ACC112 (cell line): ENCODE measurements at regions not wholly inside any gene's neighbourhood (a gene's known extent, or its start where the extent isn't known, plus 50 kb on each side); places are given as distances from the start of the nearest gene placed in this dataset.

ENCODE experiments used
- H2AFZ ChIP-seq: fragments of 200-600 bp; sonication (generic); one replicate; pipeline ENCODE4 v1.6.0; 2017; ENCODE audit warnings: antibody characterized with exemption, low read length; ENCODE audit not compliant: unreplicated experiment
- H3K27ac ChIP-seq: fragments of 200-600 bp; sonication (generic); 2 replicates; pipeline ENCODE4 v1.5.1; 2014; ENCODE audit warnings: low read depth, mild to moderate bottlenecking, antibody characterized with exemption, low read length, moderate library complexity
- H3K27me3 ChIP-seq: fragments of 200-600 bp; sonication (generic); 2 replicates; pipeline ENCODE4 v1.6.1; 2014; ENCODE audit warnings: mild to moderate bottlenecking, antibody characterized with exemption, low read length, moderate library complexity, mixed read lengths; ENCODE audit not compliant: insufficient read depth
- H3K36me3 ChIP-seq: fragments of 200-600 bp; sonication (generic); 2 replicates; pipeline ENCODE4 v1.6.1; 2016; ENCODE audit warnings: mild to moderate bottlenecking, antibody characterized with exemption, low read length, moderate library complexity, mixed read lengths; ENCODE audit not compliant: insufficient read depth
- H3K4me1 ChIP-seq: fragments of 200-600 bp; sonication (generic); one replicate; pipeline ENCODE4 v1.6.1; 2016; ENCODE audit warnings: low read length, mixed read lengths; ENCODE audit not compliant: insufficient read depth, unreplicated experiment, control insufficient read depth
- H3K4me3 ChIP-seq: fragments of 200-600 bp; sonication (generic); 2 replicates; pipeline ENCODE4 v1.5.1; 2014; ENCODE audit warnings: mild to moderate bottlenecking, low read depth, low read length
- H3K79me2 ChIP-seq: fragments of 200-600 bp; sonication (generic); one replicate; pipeline ENCODE4 v1.6.0; 2016; ENCODE audit warnings: low read length; ENCODE audit not compliant: control insufficient read depth, unreplicated experiment, insufficient read depth

DNA sequence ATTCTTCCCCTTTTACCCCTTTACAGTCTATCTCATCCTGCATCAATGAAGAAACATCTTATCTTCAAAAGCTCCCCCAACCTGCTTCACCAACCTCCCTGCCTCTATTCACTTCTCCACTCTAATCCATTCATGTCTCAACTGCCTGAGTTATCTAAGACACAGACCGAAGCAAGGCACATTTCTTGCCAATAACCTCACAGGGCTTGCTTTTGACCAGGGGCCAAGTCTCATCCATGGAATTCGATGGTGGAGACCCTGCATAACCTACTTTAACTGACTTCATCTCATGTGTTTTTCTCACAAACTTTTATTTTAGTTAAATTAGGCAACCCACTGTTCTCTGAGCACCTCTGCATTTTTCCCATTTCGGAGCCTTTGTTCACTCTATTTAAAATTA, 69.7 kb downstream of the MYCN start:
- Histone ChIP-seq H3K79me2 (no peaks in the 10 kb centered on the region), H3K4me1 (no peaks in the 10 kb centered on the region)

DNA sequence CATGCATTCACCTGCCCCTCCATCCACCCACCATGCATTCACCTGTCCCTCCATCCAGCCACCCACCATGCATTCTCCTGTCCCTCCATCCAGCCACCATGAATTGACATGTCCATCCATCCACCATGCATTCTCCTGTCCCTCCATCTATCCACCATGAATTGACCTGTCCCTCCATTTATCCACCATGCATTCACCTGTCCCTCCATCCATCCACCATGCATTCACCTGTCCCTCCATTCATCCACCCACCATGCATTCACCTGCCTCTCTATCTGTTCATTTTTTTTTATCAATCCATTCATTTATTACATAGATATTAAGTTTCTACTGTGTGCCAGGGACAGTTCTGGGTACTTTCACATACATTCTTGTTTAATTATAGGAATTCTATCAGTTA, 69.2 kb downstream of the MYCN start:
- Histone ChIP-seq H3K79me2 (no peaks in the 10 kb centered on the region), H2AFZ (no peak overlapping the region), H3K36me3 (no peaks in the 10 kb centered on the region), H3K4me1 (no peaks in the 10 kb centered on the region), H3K27ac (no peak overlapping the region), H3K4me3 (no peak overlapping the region), H3K27me3 (no peaks in the 10 kb centered on the region)

More for the DNA sequence above, 69.7 kb downstream of the MYCN start:
- H3K4me3 ChIP-seq: no peak overlapping the region
- no peak overlapping the region for H2AFZ ChIP-seq
- H3K36me3 ChIP-seq: no peaks in the 10 kb centered on the region
- H3K27me3 ChIP-seq: no peaks in the 10 kb centered on the region
- no peak overlapping the region for H3K27ac ChIP-seq

DNA sequence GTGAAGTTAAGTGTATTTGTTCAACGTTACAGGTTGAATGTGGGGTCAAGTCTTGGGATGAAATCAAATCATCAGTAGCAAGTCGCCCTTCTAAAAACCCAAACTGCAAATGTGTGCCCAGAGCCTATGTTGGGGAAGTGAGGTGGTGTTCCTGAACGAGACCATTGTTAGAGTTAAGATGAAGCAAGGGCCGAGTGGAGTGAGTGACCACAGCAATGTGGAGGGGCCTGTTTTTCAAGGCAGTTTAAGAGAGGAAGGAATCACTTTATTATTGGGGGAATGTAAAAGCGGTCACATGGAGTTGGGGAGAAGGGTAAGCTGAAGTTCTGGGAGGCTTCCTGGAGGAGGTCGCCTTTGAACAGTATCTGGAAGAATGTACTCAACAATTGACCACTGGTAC, 68.5 kb downstream of the MYCN start:
- Histone ChIP-seq H2AFZ (no peak overlapping the region), H3K4me3 (no peak overlapping the region), H3K27ac (no peak overlapping the region), H3K79me2 (no peaks in the 10 kb centered on the region), H3K36me3 (no peaks in the 10 kb centered on the region), H3K4me1 (no peaks in the 10 kb centered on the region), H3K27me3 (no peaks in the 10 kb centered on the region)

DNA sequence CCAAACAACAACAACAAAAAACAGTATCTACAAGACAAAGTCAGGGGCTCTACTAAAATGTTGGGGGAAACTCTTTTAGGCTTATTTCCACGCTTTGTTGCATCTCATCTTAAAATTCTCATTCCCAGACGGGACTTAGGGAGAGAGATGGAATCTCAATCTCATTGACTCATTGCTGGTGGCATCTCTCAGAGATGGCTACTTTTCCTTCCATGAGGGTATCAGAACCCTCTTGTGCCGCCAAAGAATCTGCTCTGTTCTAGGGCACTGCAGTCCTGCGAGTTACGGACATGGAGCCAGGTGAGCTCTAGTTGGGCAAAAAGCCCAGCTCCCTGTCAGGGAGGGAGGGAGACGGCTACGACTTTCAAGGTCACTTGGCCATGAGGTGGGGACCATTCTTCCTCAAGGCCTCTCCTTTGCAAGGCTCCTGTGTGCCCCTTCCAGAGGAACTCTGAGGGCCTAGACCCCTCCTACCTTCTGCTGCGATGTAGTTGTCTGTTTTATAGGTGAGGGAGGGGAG, 68.0 kb downstream of the MYCN start:
- Histone ChIP-seq H3K4me3 (no peak overlapping the region), H3K79me2 (no peaks in the 10 kb centered on the region), H2AFZ (no peak overlapping the region), H3K36me3 (no peaks in the 10 kb centered on the region), H3K4me1 (no peaks in the 10 kb centered on the region), H3K27ac (no peak overlapping the region), H3K27me3 (no peaks in the 10 kb centered on the region)

DNA sequence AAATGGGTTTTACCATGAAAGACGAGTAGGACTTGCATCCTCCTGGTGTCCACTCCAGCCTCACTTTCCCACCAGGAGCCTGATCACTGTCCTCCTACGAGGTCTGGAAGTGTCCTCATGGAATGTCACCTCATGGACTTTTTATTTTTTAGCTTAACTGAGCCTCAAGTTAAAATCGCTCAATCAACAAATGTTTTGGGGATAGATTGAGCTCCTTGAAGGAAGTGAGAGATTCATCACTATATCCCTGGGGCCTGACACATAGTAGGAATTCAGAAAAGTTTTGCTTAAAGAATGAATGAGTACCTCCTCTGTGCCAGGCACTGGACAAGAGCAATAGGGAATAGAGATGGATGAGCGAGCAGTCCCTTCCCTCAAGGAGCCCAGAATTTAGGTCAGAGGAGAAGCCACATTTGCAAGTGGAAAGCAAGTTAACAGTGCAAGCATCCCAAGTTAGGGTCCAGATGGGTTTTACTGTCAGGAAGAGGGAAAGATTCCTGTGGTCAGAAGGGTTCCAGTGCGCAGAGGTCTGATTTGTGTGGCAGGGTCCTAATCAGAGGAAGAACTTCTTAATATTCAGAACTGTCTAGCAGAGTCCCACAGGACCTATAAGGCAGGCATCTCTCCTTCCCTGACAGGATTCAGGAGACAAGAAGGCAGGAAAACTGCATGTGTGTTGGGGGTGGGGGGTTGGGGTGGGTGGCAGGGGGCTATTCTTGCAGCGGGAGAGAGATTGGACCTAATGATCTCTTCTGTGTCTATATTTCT, 67.0 kb downstream of the MYCN start:
- no peak overlapping the region for H2AFZ ChIP-seq
- no peaks in the 10 kb centered on the region for H3K36me3 ChIP-seq
- H3K27me3 ChIP-seq: no peaks in the 10 kb centered on the region
- no peak overlapping the region for H3K27ac ChIP-seq
- H3K79me2 ChIP-seq: no peaks in the 10 kb centered on the region
- no peaks in the 10 kb centered on the region for H3K4me1 ChIP-seq
- no peak overlapping the region for H3K4me3 ChIP-seq

DNA sequence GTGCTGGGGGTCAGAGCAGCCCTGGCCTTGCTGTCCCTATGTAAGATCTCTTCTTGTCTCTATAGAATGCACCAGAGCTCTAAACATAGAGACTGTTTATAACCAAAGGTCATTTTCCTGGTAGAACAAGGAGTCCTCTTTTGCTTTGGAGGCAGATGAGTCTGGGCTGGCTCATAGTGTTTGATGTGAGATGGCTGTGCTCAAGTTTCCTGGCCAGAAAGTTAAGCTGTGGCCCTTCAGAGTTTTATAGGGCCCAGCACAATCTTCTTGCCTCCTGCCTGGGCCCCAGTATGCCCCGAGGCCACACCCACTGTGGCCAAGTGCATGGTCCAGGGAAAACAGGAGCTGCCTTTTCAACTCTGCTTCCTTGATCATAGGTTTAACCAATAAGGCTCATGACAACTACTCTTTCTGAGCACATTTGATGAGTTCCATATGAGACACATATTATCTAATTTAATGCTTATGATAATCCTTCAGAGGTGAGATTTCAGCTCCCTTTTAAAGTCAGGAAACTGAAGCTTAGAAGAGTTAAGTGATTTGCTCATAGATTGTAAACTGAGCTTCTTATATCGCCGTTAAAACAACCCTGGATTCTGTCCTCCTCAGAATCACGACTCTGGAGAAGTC, 66.3 kb downstream of the MYCN start:
- Histone ChIP-seq H3K4me3 (no peak overlapping the region), H3K4me1 (no peaks in the 10 kb centered on the region), H3K79me2 (no peaks in the 10 kb centered on the region), H2AFZ (no peak overlapping the region), H3K36me3 (no peaks in the 10 kb centered on the region), H3K27me3 (no peaks in the 10 kb centered on the region), H3K27ac (no peak overlapping the region)

DNA sequence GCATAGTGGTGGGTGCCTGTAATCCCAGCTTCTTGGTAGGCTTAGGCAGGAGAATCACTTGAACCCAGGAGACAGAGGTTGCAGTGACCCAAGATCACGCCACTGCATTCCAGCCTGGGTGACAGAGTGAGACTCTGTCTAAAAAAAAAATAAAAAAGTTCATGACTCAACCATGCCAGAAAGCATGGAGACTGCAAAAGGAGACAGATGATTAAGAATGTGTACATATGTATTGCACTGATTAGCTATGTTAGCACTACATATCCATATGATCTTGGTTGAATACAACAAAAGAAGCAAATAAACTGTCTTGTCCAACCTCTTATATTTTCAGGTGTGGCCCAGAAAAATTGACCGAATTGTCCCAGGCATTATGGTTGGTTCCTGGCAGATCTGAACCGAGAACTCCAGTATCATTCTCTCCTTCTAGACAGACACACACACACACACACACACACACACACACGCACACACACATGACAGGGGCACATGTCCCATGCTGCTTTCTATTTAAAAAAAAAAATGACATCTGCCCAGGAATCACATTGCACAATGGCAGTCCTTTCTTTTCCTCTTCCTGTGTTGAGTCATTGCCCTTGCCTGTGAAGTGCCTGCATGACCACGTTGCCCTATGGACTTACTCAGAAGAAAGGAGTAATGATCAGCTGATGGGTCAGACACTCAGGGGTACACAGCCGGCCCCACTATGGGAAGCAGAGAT, 65.6 kb downstream of the MYCN start:
- H3K79me2 ChIP-seq: no peaks in the 10 kb centered on the region
- no peak overlapping the region for H2AFZ ChIP-seq
- no peaks in the 10 kb centered on the region for H3K36me3 ChIP-seq
- H3K4me1 ChIP-seq: no peaks in the 10 kb centered on the region
- H3K4me3 ChIP-seq: no peak overlapping the region
- no peak overlapping the region for H3K27ac ChIP-seq
- H3K27me3 ChIP-seq: no peaks in the 10 kb centered on the region

DNA sequence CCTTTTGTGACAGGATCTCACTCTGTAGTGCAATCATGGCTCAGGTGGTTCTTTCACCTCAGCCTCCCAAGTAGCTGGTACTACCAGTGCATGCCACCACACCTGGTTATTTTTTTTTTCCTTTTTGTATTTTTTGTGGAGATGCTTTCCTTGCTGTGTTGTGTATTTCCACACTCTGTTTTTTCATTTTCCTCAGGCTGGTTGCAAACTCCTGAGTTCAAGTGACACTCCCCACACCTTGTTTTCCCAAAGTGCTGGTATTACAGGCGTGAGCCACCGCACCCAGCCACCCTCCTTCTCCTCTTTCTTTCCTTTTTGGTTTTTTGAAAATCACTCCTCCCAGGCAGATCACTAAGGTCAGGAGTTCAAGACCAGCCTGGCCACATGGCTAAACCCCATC, 65.0 kb downstream of the MYCN start:
- H3K27me3 ChIP-seq: no peaks in the 10 kb centered on the region
- no peak overlapping the region for H2AFZ ChIP-seq
- H3K4me3 ChIP-seq: no peak overlapping the region
- no peak overlapping the region for H3K27ac ChIP-seq
- H3K36me3 ChIP-seq: no peaks in the 10 kb centered on the region
- H3K4me1 ChIP-seq: no peaks in the 10 kb centered on the region
- H3K79me2 ChIP-seq: no peaks in the 10 kb centered on the region

DNA sequence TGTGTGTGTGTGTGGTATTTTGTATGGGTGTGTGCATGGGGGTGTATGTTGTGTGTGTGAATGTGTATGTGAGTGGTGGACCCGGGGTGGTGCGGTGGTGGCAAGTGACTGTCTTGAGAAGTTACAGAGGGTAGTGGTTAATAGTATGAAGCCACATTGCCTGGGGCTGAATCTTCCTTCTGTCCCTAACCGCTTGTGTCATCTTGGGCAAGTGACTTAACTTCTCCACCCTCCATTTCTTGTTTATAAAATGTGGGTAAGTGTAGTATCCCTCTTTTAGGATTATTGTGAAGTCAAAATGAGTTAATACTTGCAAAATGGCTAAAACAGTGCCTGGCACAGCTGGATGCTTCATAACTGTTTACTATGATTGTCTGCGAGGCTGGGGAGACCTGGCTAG, 63.5 kb downstream of the MYCN start:
- Histone ChIP-seq H3K36me3 (no peaks in the 10 kb centered on the region), H3K4me1 (no peaks in the 10 kb centered on the region), H3K27me3 (no peaks in the 10 kb centered on the region), H3K27ac (no peak overlapping the region), H2AFZ (no peak overlapping the region), H3K79me2 (no peaks in the 10 kb centered on the region), H3K4me3 (no peak overlapping the region)

DNA sequence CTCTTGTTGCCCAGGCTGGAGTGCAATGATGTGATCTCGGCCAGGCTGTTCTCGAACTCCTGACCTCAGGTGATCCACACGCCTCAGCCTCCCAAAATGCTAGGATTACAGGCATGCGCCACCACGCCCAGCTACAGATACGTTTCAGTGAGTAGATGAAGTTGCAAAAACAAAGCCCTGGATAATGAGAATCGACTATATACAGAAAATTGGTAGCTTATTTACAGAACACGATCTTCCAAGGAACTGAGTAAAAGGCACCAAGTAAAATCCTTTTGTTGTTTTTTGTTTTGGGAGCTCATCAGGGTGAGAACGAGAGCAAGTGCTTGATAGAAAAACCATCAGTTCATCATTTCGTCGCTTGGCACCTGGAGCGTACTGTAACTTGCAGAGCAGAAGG, 62.8 kb downstream of the MYCN start:
- H3K36me3 ChIP-seq: no peaks in the 10 kb centered on the region
- H3K27ac ChIP-seq: no peak overlapping the region
- H3K4me3 ChIP-seq: no peak overlapping the region
- H3K4me1 ChIP-seq: no peaks in the 10 kb centered on the region
- H3K79me2 ChIP-seq: no peaks in the 10 kb centered on the region
- H3K27me3 ChIP-seq: no peaks in the 10 kb centered on the region
- H2AFZ ChIP-seq: no peak overlapping the region
